ENCODE measurements at regions not wholly inside any gene's neighbourhood (a gene's known extent, or its start where the extent isn't known, plus 50 kb on each side); places are given as distances from the start of the nearest gene placed in this dataset.

- H3K27me3 ChIP-seq = no peaks in the 10 kb centered on the region
- DNase-seq (ENCODE audit: low spot score in 2 of 2) = no peak
Measured at GRCh38 chr21:35779690-35780570, 280.4 kb downstream of the SETD4 start.

GRCh38 chr21:35779167-35779566 is 281.2 kb downstream of the SETD4 start:
- H3K27me3 ChIP-seq = no peaks in the 10 kb centered on the region
- peaks cover 11% of the 10 kb centered on the region for H3K4me1 ChIP-seq
- 96% methylated on average over 4 of the region's 4 CpGs for WGBS
- H3K9me3 ChIP-seq = no peaks in the 10 kb centered on the region
- no peak overlapping the region for H3K27ac ChIP-seq
- H3K4me3 ChIP-seq = no peak overlapping the region
- TF ChIP-seq CTCF (IDR thresholded peaks at IDR 0.05) (no peak), EP300 (IDR thresholded peaks at IDR 0.05) (no peak), POLR2A (IDR thresholded peaks at IDR 0.05) (no peak), POLR2AphosphoS5 (IDR thresholded peaks at IDR 0.05) (no peak)
- no peak for DNase-seq (ENCODE audit: low spot score in 2 of 2)
- H3K36me3 ChIP-seq = no peaks in the 10 kb centered on the region

More at GRCh38 chr21:35779690-35780570, 280.4 kb downstream of the SETD4 start:
- 71% methylated on average over 7 of the region's 7 CpGs for WGBS
- no peaks in the 10 kb centered on the region for H3K36me3 ChIP-seq
- TF ChIP-seq CTCF (IDR thresholded peaks at IDR 0.05) (no peak), POLR2AphosphoS5 (IDR thresholded peaks at IDR 0.05) (no peak), EP300 (IDR thresholded peaks at IDR 0.05) (no peak), POLR2A (IDR thresholded peaks at IDR 0.05) (no peak)
- no peak overlapping the region for H3K27ac ChIP-seq
- H3K4me1 ChIP-seq = peaks cover 11% of the 10 kb centered on the region
- H3K4me3 ChIP-seq = no peak overlapping the region
- H3K9me3 ChIP-seq = no peaks in the 10 kb centered on the region

- no peaks in the 10 kb centered on the region for H3K27me3 ChIP-seq
- H3K27ac ChIP-seq = no peak overlapping the region
Measured at GRCh38 chr21:35777081-35777480, 283.2 kb downstream of the SETD4 start.

GRCh38 chr21:35775778-35776544 is 284.4 kb downstream of the SETD4 start:
- Histone ChIP-seq H3K27ac (no peak overlapping the region), H3K27me3 (no peaks in the 10 kb centered on the region), H3K9me3 (no peaks in the 10 kb centered on the region), H3K4me1 (peaks cover 11% of the 10 kb centered on the region), H3K4me3 (no peak overlapping the region), H3K36me3 (no peaks in the 10 kb centered on the region)
- TF ChIP-seq POLR2AphosphoS5 (IDR thresholded peaks at IDR 0.05) = no peak
- no peak for TF ChIP-seq EP300 (IDR thresholded peaks at IDR 0.05)
- no peak for TF ChIP-seq CTCF (IDR thresholded peaks at IDR 0.05)
- no peak for TF ChIP-seq POLR2A (IDR thresholded peaks at IDR 0.05)
- DNase-seq (ENCODE audit: low spot score in 2 of 2) = no peak
- WGBS = 48% methylated on average over 7 of the region's 7 CpGs

More at GRCh38 chr21:35777081-35777480, 283.2 kb downstream of the SETD4 start:
- no peaks in the 10 kb centered on the region for H3K9me3 ChIP-seq
- no peak for TF ChIP-seq POLR2A (IDR thresholded peaks at IDR 0.05)
- no peak for TF ChIP-seq POLR2AphosphoS5 (IDR thresholded peaks at IDR 0.05)
- TF ChIP-seq CTCF (IDR thresholded peaks at IDR 0.05) = no peak
- no peak for TF ChIP-seq EP300 (IDR thresholded peaks at IDR 0.05)
- H3K4me3 ChIP-seq = no peak overlapping the region
- H3K36me3 ChIP-seq = no peaks in the 10 kb centered on the region
- no peak for DNase-seq (ENCODE audit: low spot score in 2 of 2)
- WGBS = 98% methylated on average over 2 of the region's 2 CpGs
- H3K4me1 ChIP-seq = peaks cover 11% of the 10 kb centered on the region

Data from suprapubic skin (tissue), 4 donors.